ENCODE measurements at regions not wholly inside any gene's neighbourhood (a gene's known extent, or its start where the extent isn't known, plus 50 kb on each side); places are given as distances from the start of the nearest gene placed in this dataset.
"Not testable (repeated sequence)": the region's sequence is repeated elsewhere in the genome, so short reads cannot be mapped to it uniquely, and the experiment has no call there.

DNA sequence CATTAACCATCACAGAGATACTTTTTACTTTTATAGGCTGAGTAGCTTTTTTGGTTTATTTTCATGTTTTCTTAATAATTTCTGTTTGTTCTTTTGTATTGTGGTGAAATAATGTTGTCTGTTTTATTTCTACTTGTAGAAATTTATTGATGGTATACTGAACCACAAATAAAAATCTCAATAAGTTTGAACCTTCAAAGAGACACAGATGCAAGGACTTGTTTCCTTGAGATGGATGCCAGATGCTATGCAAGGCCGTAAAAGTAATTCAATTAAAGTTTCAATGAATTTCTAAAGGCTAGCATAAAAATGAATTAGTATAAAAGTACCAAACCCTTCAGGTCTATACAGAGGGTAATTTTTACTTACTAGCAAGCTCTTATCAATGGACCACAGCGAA lies 873.5 kb downstream of the TTLL7 start:
- no peak for DNase-seq (ENCODE audit: low spot score)

DNA sequence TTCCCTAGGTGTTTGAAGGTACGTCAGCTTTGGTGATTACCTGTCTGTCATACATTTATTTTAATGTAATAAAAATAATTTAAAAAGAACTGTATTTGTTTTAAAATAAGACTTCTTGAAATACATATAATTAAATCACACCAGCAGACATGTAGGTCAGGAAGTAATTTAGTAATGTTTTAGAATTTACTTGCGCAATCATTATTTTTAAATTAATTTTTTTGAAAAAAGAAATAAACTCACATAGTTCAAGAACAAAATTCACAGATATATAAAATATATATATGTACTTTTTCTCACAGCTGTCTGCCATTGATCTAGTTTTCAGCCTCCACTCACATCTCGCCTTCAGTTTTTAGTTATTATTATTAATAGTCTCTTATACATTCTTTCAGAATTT lies 875.9 kb downstream of the TTLL7 start:
- DNase-seq (ENCODE audit: low spot score) = no peak

DNA sequence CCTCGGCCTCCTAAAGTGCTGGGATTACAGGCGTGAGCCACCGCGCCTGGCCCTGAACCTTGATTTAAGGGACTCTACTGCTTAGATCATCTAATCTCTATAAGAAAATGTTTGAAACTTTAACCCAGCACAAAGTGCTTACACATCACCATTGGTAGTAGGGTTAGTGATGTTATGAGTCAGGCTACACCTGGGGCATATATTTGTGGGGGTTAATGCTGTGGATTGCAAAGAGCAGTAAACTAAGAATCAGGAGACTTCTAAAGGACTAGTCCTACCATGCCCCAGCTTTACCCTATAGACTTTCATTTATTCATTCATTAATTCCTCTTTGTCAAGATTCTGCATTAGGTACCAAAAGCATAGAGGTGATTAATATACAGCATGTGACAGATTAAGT lies 880.5 kb downstream of the TTLL7 start:
- DNase-seq (ENCODE audit: low spot score) = no peak

DNA sequence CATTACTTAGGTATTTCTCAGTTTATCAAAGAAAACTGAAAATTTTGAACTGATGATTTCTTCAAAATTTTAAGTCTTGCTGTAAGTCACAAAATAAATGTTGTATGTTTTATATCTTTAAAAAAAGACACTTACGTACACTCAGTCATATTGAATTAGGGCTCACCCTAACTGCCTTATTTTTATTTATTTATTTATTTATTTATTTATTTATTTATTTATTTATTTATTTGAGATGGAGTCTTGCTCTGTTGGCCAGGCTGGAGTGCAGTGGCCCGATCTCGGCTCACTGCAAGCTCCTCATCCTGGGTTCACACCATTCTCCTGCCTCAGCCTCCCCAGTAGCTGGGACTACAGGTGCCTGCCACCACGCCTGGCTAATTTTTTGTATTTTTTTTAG lies 881.9 kb downstream of the TTLL7 start:
- not testable (repeated sequence) for DNase-seq (ENCODE audit: low spot score)

DNA sequence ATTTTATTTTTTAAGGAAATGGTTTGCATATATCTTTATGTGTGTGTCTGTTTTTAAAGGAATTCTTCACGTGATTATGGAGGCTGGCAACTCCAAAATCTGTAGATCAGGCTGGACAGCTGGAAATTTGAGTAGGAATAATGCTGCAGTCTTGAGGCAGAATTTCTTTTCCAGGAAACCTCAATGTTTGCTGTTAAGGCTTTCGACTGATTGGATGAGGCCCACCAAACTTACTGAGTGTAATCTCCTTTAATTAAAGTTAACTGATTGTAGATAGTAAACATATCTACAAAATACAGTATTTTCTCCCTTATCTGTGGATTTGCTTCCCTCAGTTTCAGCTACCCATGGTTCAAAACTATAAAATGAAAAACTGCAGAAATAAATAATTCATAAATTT lies 883.1 kb downstream of the TTLL7 start:
- DNase-seq (ENCODE audit: low spot score) = no peak

DNA sequence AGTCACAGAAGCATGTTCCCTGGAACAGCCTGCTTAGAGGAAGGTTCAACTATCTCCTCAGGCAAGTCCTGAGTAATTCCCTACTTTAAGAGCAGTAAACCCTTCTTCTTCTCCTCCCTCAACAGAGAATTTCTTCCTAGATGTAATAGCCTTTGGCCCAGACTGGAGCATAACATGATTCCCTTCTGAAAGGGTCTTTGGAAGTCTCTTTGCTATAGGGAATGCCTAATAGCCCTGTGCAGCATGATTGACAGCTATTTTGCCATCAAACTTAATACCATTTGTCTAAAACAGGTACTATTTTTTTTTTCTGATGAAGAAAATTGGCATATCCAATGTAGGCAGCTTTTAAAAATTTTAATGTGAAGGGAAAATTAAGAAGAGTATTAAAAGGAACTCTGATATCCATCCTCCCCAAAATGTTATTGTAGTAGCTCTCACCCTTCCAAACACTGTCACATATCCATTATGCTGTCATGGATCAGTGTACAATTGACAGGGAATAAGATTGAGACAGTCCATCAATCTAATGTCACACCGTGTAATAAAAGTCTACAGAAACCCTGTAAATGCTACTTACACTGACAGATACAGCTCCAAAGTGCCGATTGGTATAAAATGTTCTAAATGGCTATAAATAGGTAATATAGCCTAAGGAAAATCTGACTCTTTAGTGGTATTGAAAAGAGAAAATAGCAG lies 884.6 kb downstream of the TTLL7 start:
- no peak for DNase-seq (ENCODE audit: low spot score)

DNA sequence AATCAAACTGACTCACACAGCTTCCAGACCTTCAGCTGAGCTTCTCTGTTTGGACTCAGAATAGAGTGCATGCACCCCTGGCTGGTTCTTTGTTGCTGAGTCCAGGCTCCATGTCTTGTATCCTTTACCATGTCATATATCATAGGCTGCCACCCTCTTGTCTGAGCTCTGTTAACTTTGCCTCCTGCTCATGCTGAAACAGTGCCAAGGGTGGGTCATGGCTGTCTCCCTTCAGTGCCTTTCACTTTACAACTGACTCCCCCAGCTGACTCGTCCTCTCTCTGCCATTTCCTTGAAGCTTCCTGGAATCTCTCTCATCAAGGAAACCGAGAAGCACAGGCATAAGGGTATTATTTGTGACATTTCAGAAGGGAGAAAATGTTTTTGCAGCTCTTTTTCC lies 885.3 kb downstream of the TTLL7 start:
- no peak for DNase-seq (ENCODE audit: low spot score)

DNA sequence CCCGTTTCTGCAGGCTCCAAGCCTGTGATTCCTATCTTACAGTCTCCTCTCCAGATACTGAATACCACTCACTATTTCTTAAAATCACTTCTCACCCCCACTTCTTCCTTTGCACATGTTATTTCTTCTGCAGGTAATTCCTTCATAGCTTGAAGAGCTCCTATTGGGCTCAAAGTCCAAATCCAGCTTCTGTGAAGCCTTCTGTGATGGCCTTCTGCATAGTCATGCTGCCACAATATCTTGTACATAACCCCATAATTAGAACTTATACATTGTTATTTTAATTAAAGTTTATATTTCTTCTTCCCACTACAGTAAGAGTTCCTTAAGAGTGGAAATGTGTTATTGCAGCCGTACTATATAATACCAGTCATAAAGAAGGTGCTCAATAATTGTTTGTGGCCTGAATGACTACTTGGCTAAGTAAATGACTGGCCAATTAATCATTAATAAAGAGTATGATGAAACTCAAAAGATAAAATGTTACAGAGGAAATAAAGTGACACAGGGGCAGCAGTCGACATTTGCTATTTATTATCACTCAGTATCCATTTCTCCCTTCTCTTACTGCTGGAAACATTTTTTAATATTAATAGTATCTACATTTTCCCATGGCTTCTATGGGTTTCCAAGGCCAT lies 886.6 kb downstream of the TTLL7 start:
- DNase-seq (ENCODE audit: low spot score) = no peak

DNA sequence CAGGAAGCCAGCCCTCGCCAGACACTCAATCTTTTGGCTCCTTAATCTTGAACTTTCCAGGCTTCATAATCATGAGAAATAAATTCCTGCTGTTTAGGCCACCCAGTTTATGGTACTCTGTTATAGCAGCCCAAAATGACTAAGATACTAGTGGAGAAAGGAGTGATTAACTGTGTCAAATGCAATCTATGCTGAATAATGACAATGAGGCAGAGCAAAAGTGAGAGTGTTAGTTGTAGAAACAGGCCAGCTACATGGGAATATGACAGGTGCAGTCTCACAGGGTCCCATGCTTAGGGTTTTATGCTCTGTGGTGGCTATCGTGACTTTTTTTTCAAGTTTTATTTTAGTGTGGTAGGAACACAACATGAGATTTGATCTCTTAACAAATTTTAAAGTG lies 888.8 kb downstream of the TTLL7 start:
- no peak for DNase-seq (ENCODE audit: low spot score)

DNA sequence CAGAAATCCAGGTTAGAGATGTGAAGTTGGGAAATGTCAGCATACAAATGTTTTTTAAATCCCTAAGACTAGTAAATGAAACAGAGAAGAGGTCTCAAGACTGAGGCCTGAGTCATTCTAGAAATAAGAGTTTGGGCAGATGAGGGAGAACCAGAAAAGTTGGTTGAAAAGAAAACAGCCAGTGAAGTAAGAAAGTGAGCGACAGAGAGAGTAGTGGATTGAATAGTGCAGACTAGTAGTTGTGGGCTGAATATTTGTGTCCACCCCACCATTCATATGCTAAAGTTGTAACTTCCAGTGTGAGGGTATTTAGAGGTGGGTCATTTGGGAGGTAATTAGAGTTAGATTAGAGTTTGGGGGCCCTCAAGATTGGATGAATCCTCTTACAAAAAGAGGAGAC lies 889.2 kb downstream of the TTLL7 start:
- no peak for DNase-seq (ENCODE audit: low spot score)

DNA sequence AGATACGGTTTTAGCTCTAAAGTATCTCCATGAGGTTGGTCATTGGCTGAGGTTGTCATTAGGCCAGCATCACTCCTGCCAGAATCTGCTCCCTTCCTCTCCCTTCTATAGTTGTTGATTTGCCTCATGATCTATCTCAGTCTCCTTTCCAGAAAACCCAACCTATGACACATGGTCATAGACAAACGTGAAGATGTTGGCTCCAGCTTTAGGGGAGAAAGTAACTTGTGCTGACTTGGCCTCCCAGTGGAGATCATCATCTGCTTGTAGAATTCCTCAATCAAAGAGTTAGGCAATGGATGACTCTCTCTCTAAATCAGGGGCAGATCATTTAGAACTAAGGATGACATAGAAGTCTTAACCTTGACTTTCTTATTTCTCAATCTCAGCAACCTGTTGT lies 894.4 kb downstream of the TTLL7 start:
- no peak for DNase-seq (ENCODE audit: low spot score)

DNA sequence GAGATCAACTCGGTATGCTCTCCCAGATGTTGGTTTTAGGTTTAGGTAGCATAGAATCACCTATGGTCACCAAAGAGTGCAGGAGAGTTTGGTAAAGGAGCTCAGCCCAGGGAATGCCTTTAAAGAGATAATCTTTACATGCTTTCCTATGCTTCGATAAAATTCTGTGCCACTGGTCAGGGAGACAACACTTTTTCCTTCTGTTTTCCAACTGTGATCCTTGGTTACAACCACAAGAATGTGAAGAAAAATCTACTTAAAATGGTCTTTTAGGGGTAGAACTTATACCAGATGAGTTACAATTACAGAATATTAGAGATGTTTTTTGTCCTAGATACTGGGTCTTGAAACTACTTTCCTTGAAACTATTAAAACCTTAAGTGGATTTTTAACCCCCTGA lies 895.6 kb downstream of the TTLL7 start:
- no peak for DNase-seq (ENCODE audit: low spot score)

DNA sequence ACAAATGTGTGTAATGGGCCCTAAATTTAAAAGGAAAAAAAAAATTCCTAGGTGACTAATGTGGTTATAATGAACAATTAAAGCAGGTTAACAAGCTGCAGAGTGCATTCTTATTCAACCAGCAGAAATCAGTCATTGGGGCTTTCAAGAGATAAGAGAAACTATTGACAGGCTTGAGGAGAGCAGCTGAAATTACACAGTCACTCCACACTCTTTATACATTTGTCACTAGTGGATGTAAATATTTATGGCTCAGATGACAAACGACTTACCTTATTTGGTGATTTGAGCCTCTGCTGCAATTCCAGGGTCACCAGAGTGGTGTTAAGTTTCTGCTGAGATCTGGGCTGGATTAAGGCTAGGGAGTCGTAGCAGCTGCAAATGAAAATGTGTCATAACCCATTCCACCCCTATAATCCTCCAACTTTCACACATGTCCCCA lies 896.3 kb downstream of the TTLL7 start:
- no peak for DNase-seq (ENCODE audit: low spot score)

DNA sequence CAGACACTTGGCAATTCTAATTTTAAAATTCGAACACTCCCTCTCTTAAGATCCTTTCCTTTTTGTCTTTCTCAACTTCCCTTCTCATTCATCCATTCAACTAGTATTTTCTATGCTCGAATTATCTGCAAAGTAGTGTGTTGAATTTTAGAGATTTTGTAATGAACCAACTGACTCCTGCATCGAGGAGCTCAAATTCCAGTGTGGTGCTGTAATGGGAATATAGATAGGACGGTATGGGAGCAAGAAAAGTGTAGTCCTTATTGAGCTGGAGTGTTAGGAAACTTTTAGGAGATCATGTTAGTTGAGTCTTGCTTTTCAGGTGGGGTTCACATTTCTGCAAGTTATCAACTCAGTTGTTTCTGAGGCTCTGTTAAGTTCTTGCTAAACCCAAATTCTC lies 897.5 kb downstream of the TTLL7 start:
- DNase-seq (ENCODE audit: low spot score) = no peak

DNA sequence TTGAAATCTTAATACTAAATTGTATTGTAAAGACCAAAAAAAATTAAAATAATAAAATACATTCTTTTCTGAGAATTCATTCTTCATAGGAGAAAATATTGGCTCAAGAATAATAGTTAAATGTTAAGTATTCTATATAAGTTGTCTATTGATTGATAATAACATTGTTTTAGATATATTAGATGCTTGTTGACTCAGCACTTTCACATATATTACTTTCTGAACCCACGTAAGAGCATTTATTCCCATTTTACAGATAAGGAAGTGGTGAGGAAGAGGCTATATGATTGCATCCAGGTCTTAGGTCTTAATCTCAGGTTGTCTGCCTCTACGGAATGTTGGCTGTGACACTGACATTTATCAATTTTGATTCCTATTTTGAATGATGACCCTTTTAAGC lies 898.8 kb downstream of the TTLL7 start:
- DNase-seq (ENCODE audit: low spot score) = no peak

DNA sequence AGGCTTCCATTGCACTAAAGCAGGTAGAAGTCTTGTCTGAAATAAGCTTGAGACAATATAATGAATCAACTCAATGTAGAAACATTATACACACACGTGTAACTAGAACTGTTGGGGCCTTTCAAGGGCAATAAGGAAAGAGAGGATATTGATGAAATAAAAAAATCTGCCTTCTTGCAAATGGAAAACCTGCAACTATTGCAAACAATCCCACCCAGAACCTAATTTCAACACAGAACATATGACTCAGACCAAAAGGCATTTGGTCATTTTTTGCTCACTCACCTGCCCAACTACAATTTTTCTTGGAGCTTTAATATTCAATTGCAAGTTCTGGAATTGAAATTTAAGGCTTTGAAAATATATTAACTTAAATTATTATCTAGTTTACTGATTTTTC lies 900.1 kb downstream of the TTLL7 start:
- no peak for DNase-seq (ENCODE audit: low spot score)

DNA sequence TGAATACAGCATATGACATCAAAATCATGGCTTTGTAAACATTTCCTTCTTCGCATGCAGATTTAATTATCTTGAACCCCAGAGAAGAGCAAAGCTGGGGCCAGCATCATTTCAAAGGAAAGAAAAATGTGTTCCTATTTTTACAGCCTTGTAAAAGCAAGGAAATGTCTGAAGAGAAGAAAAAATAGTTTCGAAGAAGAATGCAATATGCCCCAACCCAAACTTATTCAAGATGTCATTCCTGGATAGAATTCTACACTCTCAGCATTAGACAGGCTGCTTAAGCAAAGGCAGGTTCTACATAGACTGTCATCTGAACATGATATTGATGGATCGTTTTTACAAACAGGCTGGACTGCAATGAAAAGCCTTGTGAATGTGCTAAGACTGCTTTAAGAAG lies 900.8 kb downstream of the TTLL7 start:
- DNase-seq (ENCODE audit: low spot score) = no peak

DNA sequence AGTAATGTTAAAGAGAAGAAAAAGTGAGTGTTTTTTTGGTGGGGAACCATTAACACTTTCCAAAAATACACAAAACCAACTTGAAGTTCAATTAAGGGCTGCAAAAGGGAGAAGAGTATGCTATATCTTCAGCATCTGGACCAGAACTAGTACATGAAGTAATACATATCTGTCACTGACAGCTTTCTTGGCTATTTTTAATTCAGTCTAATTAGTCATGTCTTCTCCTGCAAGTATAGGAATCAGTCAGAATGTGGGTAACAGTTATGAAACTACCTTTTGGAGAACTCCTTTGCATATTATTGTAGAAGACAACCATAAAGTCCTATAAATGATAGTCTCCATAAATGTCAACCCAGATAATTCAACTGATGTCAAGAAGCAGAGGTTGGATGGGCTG lies 901.2 kb downstream of the TTLL7 start:
- DNase-seq (ENCODE audit: low spot score) = no peak

DNA sequence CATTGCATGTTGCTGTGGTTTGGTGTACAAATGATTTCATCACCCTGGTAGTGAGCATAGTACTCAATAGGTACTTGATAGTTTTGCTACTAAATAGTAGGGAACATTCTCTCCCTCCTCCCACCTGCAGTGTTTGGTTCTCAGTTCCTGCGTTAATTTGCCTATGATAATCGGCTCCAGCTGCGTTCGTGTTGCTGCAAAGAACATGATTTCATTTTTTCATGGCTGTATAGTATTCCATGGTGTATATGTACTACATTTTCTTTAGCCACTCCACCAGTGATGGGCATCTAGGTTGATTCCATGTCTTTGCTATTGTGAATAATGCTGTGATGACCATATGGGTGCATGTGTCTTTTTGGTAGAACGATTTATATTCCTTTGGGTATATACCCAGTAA lies 903.4 kb downstream of the TTLL7 start:
- no peak for DNase-seq (ENCODE audit: low spot score)

DNA sequence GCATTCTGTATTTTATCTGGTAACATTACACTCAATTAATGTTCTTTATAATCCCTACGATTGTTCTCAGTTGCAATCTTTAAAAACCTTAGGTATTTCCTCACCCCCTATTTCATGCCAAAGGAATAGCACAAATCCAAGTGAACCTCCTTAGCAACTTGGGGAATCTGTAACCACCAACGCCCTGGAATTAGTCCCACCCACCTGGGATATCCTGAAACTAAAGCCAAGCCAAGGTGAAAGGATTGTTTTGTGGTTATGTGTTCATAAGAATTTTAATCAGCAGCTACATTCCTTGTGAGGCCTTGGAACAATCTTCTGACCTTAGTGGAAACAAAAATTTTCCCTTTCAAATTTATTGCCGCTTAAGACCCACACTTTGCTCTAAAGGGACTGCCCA lies 908.7 kb downstream of the TTLL7 start:
- no peak for DNase-seq (ENCODE audit: low spot score)

DNA sequence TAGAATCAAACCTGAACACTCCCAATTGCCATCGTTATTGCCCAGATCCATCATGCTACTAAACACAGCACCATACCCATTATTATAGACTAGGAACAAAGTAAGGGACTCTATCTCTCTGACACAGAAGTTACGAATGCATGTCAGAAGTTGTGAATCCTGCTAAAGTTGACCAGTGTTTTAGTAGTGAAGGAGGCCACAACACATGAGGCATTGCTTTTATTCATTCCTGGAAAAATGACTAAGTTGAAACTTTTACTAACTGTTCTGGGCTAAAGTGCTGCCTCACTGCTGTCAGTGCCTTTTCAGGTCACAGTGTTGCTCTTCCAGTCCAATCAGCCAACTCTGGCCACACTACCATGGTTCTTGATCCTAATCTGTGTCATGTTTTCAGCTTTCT lies 911.1 kb downstream of the TTLL7 start:
- no peak for DNase-seq (ENCODE audit: low spot score)

DNA sequence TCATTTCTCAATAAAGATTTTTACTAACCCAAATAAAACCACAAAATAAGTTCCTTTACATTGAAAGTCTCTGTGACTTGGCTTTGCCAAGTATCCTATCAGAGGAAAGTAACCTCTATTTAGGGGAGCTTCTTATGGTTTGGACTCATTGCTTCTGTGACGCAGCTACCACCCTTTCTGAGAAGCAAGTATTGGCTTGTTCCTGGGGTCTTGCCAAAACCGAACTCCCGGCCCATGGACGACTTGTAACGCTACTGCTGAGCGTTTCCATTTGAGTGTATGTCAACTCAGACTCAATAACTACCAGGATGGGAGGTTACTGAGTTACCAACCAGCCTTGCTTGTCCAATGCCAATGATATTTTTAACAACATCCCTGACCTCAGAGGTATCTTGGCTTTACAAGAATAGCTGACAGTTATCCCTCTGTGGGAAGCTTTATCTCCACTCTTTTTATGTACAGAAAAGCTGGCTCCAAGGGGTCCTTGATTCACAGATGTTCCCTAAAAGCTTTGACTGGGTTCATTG lies 911.9 kb downstream of the TTLL7 start:
- no peak for DNase-seq (ENCODE audit: low spot score)

DNA sequence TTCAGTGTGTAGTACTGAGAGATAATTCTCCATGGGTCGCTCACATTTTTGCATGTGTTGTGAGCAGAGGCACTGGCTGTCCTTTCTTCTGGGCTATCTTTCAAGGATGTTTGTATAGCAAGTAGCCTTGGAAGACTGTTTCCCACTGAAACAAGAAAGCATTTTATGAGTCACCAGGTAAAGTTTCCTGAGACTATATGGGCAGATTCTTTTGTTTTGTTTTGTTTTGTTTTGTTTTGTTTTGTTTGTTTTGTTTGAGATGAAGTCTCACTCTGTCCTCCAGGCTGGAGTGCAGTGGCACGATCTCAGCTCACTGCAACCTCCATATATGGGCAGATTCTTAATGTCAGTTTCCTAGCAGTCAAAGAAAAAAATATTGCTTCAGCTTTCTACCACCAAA lies 912.6 kb downstream of the TTLL7 start:
- no peak for DNase-seq (ENCODE audit: low spot score)
